ENCODE measurements at regions not wholly inside any gene's neighbourhood (a gene's known extent, or its start where the extent isn't known, plus 50 kb on each side); places are given as distances from the start of the nearest gene placed in this dataset.

GRCh38 chr11:104759464-104759863 lies 138.8 kb downstream of the CASP12 start:
- WGBS (ENCODE audit: low lambda C conversion rate): 23% methylated on average over 1 of the region's 1 CpG
- H4K20me1 ChIP-seq (ENCODE audit: insufficient read depth, low read length): no peaks in the 10 kb centered on the region

More at GRCh38 chr11:104759464-104759863, 138.8 kb downstream of the CASP12 start:
- DNase-seq (ENCODE audit: low spot score): no peak
- H3K36me3 ChIP-seq (replicated peaks in 1 of 2; ENCODE audit: control insufficient read depth in 1 of 2, insufficient read depth in 2 of 2, low read length in 2 of 2): no peaks in the 10 kb centered on the region
- no peaks in the 10 kb centered on the region; the same call in 1 of the 2 replicates for H3K9me3 ChIP-seq (ENCODE audit: low read length)
- H3K4me2 ChIP-seq (ENCODE audit: low read depth, low read length): no peak overlapping the region
- CTCF ChIA-PET (ENCODE audit: low intra/inter-chr PET ratio, low total read pairs): no interaction called here
- no peaks in the 10 kb centered on the region for H3K27me3 ChIP-seq (ENCODE audit: control insufficient read depth in 1 of 2, insufficient read depth in 2 of 2, low read length in 2 of 2)
- no peaks in the 10 kb centered on the region for H3K4me1 ChIP-seq (ENCODE audit: insufficient read depth, low read length)
- TF ChIP-seq ZNF160 (CRISPR knock-in tag; IDR thresholded peaks at IDR 0.05) (peak; percentile 79; the same call in 1 of the 2 replicates), KLF11 (CRISPR knock-in tag; IDR thresholded peaks at IDR 0.05) (no peak), THAP7 (CRISPR knock-in tag; IDR thresholded peaks at IDR 0.05) (no peak)
- TF ChIP-seq, protein P1, sequence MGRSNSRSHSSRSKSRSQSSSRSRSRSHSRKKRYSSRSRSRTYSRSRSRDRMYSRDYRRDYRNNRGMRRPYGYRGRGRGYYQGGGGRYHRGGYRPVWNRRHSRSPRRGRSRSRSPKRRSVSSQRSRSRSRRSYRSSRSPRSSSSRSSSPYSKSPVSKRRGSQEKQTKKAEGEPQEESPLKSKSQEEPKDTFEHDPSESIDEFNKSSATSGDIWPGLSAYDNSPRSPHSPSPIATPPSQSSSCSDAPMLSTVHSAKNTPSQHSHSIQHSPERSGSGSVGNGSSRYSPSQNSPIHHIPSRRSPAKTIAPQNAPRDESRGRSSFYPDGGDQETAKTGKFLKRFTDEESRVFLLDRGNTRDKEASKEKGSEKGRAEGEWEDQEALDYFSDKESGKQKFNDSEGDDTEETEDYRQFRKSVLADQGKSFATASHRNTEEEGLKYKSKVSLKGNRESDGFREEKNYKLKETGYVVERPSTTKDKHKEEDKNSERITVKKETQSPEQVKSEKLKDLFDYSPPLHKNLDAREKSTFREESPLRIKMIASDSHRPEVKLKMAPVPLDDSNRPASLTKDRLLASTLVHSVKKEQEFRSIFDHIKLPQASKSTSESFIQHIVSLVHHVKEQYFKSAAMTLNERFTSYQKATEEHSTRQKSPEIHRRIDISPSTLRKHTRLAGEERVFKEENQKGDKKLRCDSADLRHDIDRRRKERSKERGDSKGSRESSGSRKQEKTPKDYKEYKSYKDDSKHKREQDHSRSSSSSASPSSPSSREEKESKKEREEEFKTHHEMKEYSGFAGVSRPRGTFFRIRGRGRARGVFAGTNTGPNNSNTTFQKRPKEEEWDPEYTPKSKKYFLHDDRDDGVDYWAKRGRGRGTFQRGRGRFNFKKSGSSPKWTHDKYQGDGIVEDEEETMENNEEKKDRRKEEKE (IDR thresholded peaks at IDR 0.05): no peak
- POLR2A ChIA-PET: no interaction called here
- H3K79me2 ChIP-seq (ENCODE audit: insufficient read depth, low read length): no peaks in the 10 kb centered on the region
- in situ Hi-C loops (cut with HindIII; ENCODE audit: extremely low pct_ligation_motif_present, low pct_unique_long_range_greater_than_20kb): no loop called here
- no peak overlapping the region for H3K4me3 ChIP-seq (replicated peaks in 1 of 3; ENCODE audit: insufficient read depth in 1 of 3, low read depth in 2 of 3, low read length in 3 of 3)
- no TSS peak for BruUV-seq (replicated peaks)
- H3K27ac ChIP-seq (ENCODE audit: extremely low read length, insufficient read depth, low read length): no peak overlapping the region
- no peak overlapping the region for H2AFZ ChIP-seq (ENCODE audit: low read length)
- no peak for ATAC-seq
- intact Hi-C loops (cut with micrococcal nuclease; ENCODE audit: unreplicated experiment): no loop called here
- no peak for FAIRE-seq
- H3K9ac ChIP-seq (ENCODE audit: insufficient read depth, low read depth, low read length): no peak overlapping the region
